KOPT-K1 (cell line): ENCODE measurements at regions not wholly inside any gene's neighbourhood (a gene's known extent, or its start where the extent isn't known, plus 50 kb on each side); places are given as distances from the start of the nearest gene placed in this dataset.

Source experiments
- H3K27ac ChIP-seq: fragments of 200-600 bp; sonication (generic); 2 replicates; pipeline ENCODE4 v1.5.1; 2016; ENCODE audit warnings: antibody characterized with exemption, mild to moderate bottlenecking, low read depth, low read length; ENCODE audit not compliant: poor library complexity, severe bottlenecking
- H3K36me3 ChIP-seq: fragments of 200-600 bp; sonication (generic); 2 replicates; pipeline ENCODE4 v1.5.1; 2017; ENCODE audit warnings: antibody characterized with exemption, mild to moderate bottlenecking, low read length, moderate library complexity; ENCODE audit not compliant: insufficient read depth
- H3K9me3 ChIP-seq: fragments of 200-600 bp; sonication (generic); 2 replicates; pipeline ENCODE4 v1.5.1; 2017; ENCODE audit warnings: antibody characterized with exemption, low read length, mild to moderate bottlenecking; ENCODE audit not compliant: insufficient read depth, poor library complexity, severe bottlenecking

DNA sequence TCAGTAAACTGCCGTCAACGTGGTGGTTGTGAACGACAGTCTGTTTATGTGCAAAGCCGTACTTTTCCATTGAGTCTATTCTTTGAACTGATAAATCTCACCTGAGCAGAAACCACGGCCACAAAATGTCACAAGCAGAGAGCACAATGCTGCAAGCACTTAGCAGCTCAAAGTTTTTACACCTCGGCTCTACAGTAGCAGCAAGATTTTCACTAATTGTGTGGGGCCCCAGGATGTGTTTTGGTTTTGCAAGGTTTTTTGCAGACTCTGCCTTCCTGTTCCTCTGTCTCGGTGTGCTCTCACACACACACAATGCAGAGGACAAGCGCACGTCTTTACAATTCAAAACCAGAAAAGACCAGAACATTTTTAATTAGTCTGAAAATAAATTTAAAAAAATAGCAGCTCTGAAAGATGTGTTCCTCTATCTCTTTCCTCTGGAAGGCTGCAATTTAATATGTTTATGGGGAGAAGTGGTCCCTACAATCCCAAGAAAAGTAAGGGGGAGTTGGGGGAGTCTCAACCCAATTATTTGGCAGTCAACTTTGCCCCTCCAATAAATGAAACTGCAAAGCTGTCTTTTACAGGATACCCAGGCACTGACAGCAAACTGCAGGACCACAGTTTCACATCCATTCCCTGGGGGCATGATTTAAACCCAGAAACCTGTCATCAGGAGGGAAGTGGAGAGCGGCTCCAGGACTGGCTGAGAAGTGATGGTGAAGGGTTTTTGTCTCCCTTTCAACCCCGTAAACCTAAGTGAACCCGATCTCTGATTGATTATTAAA, 73.8 kb upstream of the SFMBT2 start:
- peak overlapping the region; percentile 83 for H3K27ac ChIP-seq
- H3K9me3 ChIP-seq: no peaks in the 10 kb centered on the region

GRCh38 chr10:7483848-7484247, 73.0 kb upstream of the SFMBT2 start:
- no peaks in the 10 kb centered on the region for H3K9me3 ChIP-seq
- H3K36me3 ChIP-seq: no peaks in the 10 kb centered on the region
- peak overlapping the region; percentile 83 for H3K27ac ChIP-seq

More for the DNA sequence above, 73.8 kb upstream of the SFMBT2 start:
- no peaks in the 10 kb centered on the region for H3K36me3 ChIP-seq

DNA sequence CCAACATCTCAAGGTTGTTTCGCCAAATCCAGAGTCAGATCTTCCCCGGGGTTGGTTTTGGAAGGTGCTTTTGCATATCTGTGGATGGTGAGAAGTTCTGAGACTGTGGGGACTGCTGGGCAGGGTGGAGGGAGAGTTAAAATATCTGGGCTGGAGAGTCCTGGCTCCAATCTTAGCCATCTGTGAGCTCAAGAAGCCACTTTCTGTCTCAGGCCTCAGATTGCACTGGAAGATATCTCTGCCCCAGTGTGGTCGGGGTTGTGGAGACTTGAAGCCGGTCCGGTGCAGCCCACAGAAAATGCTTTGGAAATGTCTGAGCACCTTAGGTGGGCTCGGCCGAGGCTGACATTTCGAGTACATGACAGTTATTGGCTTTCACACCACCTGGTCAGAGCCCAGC, 72.2 kb upstream of the SFMBT2 start:
- Histone ChIP-seq H3K9me3 (no peaks in the 10 kb centered on the region), H3K36me3 (no peaks in the 10 kb centered on the region), H3K27ac (peak overlapping the region; percentile 83)

DNA sequence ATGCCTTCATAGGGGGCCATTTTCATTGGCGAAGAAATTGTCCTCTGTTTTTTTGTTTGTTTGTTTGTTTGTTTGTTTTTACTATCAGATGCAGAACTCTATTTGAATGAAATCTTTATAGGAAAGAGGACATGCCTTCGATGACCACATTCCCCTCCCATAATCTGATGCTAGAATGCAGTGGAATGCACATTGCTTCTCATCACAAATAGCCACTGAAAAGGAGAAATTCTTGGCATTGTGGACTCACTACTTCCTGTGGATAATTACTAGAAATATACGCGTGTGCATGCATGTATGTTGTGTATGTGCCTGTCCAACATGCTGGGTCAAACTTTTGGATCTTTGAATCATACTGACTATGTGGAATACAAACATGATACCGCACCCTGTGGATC, 70.5 kb upstream of the SFMBT2 start:
- H3K27ac ChIP-seq: peak overlapping the region; percentile 17
- H3K9me3 ChIP-seq: no peaks in the 10 kb centered on the region
- H3K36me3 ChIP-seq: no peaks in the 10 kb centered on the region

DNA sequence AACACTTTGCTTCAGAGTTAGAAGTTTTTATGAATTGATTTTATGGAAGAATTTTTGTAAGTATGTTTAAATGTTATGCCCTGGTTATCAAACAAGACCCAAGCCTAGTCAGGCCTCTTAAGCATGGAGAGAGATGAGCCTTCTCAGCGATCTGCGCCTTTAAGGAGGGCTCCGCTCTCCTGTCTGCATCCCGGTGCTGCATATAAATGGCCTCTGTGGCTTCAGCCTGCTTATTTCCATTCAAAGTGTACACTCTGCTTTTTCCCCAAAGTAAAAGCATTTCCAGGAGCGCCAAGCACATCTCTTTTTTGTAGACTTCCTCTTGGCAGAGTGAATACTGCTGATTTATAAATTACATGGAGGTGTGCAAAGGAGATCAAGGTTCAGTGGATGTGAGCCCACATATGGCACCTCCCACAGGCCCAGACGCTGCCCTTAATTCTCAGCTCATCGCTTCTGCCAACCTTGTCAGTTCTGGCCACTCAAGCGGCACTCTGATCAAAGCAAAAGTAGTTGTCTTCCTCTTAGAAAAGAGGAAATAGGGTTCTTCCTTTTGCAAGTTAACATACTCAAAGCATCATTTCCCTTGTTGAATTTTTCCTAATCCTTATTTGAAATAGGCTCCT, 70.0 kb upstream of the SFMBT2 start:
- Histone ChIP-seq H3K27ac (peak overlapping the region; percentile 17), H3K9me3 (no peaks in the 10 kb centered on the region), H3K36me3 (no peaks in the 10 kb centered on the region)

DNA sequence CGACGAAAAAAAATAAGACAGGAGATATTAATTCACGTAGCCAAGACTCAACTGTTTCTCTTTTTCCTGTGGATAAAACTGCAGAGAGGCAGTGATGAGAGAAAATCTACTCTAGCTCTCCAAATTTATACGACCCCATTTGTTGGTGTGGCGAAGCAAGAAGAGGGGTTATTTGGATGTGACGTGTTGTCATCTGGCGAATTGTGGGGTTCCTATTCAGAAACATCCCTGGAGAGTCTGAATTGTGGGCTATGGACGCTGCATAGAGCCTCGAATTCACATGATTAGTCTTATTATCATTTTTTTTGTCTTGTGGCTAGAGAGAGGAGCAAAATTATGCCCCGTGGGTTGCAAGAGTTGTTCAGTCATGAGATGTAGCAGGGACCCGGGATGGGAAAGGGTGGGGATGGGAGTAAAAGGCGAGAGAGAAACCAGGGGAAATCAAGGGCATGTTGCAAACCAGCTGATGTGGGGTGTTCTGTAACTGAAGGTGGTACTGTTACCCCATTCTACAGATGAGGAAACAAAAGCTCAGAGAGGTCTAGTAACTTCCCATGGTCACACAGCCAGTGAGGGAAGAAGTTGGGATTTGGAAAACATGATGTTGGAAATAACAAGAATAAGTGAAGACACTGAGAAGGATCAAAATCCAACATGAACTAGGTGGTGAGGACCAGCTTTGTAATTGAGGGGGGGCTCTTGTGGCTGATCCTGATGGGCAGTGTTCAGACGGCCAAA, 69.2 kb upstream of the SFMBT2 start:
- H3K9me3 ChIP-seq: no peaks in the 10 kb centered on the region
- H3K27ac ChIP-seq: no peak overlapping the region
- no peaks in the 10 kb centered on the region for H3K36me3 ChIP-seq

GRCh38 chr10:7478727-7479457, 68.1 kb upstream of the SFMBT2 start:
- H3K9me3 ChIP-seq: no peaks in the 10 kb centered on the region
- H3K36me3 ChIP-seq: no peaks in the 10 kb centered on the region
- peak overlapping the region; percentile 34 for H3K27ac ChIP-seq

DNA sequence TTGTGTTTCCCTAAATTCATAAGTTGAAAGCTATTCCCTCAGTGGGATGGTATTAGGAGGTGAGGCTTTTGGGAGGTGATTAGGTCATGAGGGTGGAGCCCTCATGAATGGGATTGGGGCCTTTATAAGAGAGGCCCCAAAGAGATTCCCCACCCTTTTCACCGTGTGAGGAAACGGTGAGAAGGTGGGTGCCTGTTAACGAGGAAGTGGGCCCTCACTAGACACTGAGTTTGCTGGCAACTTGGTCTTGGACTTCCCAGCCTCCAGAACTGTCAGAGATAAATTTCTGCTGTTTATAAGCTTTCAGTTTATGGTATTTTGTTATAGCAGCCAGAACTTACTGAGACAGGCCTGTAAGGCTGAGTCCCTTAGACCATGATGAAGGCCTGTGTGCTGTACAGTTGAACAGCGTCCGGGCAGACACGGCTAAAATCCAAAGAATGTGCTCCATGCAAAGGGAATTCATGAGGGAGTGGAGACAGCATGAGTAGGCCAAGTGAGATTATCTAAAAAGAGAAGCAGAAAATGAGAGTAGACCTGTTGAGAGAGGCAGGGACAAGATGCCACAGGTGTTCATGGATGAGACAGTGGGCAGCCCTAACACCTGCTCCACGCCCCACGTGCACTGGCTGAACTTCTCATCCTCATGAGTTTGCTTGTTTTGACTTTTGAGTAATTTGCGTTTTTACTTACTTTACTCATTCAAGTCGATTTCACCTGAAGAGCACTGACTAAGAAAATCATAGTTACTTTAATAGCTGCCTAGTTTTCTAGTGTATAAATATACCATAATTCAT, 66.9 kb upstream of the SFMBT2 start:
- no peaks in the 10 kb centered on the region for H3K9me3 ChIP-seq
- no peaks in the 10 kb centered on the region for H3K36me3 ChIP-seq
- H3K27ac ChIP-seq: no peak overlapping the region

- H3K27ac ChIP-seq: no peak overlapping the region
- H3K9me3 ChIP-seq: no peaks in the 10 kb centered on the region
These were observed 65.1 kb upstream of the SFMBT2 start for GRCh38 chr10:7475939-7476338.

DNA sequence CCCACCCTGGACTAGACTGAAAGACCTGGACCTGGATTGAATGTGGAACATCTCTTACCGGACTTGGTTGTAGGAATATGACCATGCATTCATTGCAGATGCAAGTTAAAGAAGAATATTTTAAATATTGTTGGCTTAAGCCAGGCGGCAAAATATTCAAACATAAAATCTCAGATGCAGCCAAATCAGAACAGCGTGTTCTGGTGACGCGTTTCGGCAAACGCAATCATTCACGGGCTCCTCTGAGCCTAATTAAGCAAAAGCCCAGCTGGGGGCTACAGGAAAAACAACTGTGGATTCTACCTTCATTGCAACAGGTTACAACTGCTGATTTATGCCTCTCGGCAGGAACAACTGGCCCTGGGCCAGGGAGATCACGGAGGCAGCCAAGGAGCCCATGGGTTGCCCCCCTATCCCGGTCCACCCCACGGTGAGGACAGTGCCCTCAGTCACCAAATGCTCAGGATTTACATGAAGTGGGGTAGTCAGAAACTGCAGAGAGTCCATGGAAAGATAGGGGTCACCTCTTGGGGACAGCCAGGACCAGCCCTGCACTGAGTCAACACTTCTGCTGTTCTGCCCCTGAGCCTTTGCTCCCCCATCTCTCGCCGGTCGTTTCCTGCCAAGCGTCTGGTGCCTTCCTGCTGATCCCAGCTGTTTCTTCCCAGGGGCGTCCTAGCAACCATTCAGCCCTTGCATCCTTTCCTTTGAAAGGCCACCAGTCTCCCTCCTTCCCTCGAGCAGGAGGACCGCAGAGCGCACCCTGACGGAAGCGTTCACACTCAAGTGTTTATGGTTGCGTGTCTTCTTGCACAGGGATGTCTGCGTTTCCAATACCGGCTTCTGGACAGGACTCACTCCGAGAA, 64.4 kb upstream of the SFMBT2 start:
- Histone ChIP-seq H3K27ac (no peak overlapping the region), H3K36me3 (no peaks in the 10 kb centered on the region)

More at GRCh38 chr10:7475939-7476338, 65.1 kb upstream of the SFMBT2 start:
- no peaks in the 10 kb centered on the region for H3K36me3 ChIP-seq

GRCh38 chr10:7474388-7474787, 63.6 kb upstream of the SFMBT2 start:
- no peak overlapping the region for H3K27ac ChIP-seq
- no peaks in the 10 kb centered on the region for H3K9me3 ChIP-seq
- no peaks in the 10 kb centered on the region for H3K36me3 ChIP-seq

More for the DNA sequence above, 64.4 kb upstream of the SFMBT2 start:
- H3K9me3 ChIP-seq: no peaks in the 10 kb centered on the region

DNA sequence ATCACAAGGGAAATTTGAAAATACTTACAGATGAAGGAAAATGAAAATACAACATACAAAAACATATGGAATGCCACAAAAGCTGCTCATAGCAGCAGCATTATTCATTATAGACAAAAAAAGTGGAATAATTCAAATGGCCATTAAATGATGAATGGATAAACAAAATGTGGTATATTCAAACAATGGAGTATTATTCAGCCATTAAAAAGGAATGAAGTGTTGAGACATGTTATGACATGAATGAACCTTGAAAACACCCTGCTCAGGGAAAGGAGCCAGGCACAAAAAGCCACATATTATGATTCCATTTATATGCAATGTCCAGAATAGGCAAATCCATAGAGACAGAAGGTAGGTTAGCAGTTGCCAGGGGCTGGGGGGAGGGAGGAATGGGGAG, 62.6 kb upstream of the SFMBT2 start:
- H3K9me3 ChIP-seq: no peaks in the 10 kb centered on the region
- H3K27ac ChIP-seq: no peak overlapping the region
- H3K36me3 ChIP-seq: no peaks in the 10 kb centered on the region

GRCh38 chr10:7471720-7472367, 61.0 kb upstream of the SFMBT2 start:
- H3K27ac ChIP-seq: no peak overlapping the region
- no peaks in the 10 kb centered on the region for H3K9me3 ChIP-seq
- no peaks in the 10 kb centered on the region for H3K36me3 ChIP-seq
